ENCODE measurements at regions not wholly inside any gene's neighbourhood (a gene's known extent, or its start where the extent isn't known, plus 50 kb on each side); places are given as distances from the start of the nearest gene placed in this dataset.

DNA sequence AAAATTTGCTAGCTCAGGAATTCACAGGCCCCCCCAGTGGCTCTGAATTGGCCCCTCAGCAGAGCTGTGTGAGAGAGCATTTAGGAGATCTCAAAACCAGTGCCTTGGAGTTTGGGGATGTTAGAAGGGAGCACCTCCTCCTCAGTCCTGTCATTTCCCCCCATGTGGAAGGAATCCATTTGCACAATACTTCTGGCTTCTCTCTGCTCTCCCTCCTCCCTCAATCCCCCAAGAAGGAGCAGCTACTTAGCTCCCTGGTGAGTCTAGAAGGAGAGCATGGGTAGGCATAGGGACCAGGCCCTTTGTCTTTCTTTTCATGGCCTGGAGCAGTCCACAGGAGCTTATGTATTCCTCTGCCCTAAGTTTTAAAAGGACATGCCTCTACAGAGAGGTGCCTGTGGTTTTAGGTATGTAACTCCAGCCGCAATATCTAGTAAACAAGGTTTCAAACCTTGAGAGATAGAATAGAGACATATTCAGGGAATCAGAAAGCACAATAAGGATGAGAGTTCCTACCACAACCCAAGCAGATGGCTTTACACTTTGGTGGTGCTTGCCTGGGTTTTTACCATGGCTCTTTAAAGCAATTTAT is 199.4 kb downstream of the FCRL5 start:
- TF ChIP-seq, protein P1, sequence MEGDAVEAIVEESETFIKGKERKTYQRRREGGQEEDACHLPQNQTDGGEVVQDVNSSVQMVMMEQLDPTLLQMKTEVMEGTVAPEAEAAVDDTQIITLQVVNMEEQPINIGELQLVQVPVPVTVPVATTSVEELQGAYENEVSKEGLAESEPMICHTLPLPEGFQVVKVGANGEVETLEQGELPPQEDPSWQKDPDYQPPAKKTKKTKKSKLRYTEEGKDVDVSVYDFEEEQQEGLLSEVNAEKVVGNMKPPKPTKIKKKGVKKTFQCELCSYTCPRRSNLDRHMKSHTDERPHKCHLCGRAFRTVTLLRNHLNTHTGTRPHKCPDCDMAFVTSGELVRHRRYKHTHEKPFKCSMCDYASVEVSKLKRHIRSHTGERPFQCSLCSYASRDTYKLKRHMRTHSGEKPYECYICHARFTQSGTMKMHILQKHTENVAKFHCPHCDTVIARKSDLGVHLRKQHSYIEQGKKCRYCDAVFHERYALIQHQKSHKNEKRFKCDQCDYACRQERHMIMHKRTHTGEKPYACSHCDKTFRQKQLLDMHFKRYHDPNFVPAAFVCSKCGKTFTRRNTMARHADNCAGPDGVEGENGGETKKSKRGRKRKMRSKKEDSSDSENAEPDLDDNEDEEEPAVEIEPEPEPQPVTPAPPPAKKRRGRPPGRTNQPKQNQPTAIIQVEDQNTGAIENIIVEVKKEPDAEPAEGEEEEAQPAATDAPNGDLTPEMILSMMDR (conservative IDR thresholded peaks at IDR 0.05; ENCODE audit: low read depth, low read length), result no peak
- no peak for TF ChIP-seq EZH2 (IDR thresholded peaks at IDR 0.05; ENCODE audit: borderline replicate concordance, low read depth, low read length, poor library complexity, severe bottlenecking)
